ENCODE measurements at regions not wholly inside any gene's neighbourhood (a gene's known extent, or its start where the extent isn't known, plus 50 kb on each side); places are given as distances from the start of the nearest gene placed in this dataset.

- no TSS peak for BruUV-seq (replicated peaks)
- ChIA-PET RAD21 (ENCODE audit: low non-redundant PET in 1 of 2, low total read pairs in 2 of 2, uncharacterized antibody in 2 of 2, unreplicated experiment in 2 of 2) (no interaction called here), POLR2A (no interaction called here), CTCF (no interaction called here)
- TF ChIP-seq EZH2phosphoT487 (IDR thresholded peaks at IDR 0.05; ENCODE audit: borderline replicate concordance), result no peak
- no peak for TF ChIP-seq YY1 (IDR thresholded peaks at IDR 0.05; ENCODE audit: extremely low read depth, insufficient replicate concordance, low read depth, low read length)
- no peak for TF ChIP-seq EZH2 (IDR thresholded peaks at IDR 0.05)
- H3K4me1 ChIP-seq (ENCODE audit: control insufficient read depth in 1 of 2, insufficient read depth in 2 of 2, low read length in 2 of 2), result no peaks in the 10 kb centered on the region
- no peaks in the 10 kb centered on the region for H4K20me1 ChIP-seq (ENCODE audit: insufficient read depth)
- H3K27me3 ChIP-seq (ENCODE audit: insufficient read depth, low read length), result peaks cover 16% of the 10 kb centered on the region; the same call in 1 of the 2 replicates
- intact Hi-C loops (cut with micrococcal nuclease), result no loop called here
- peaks cover 0 to 7% of the 10 kb centered on the region in 2 experiments; a peak in 1 of 4 replicates for H3K9me3 ChIP-seq (ENCODE audit: control insufficient read depth in 1 of 2, insufficient read depth in 1 of 2, low read depth in 1 of 2, low read length in 2 of 2)
- DNase-seq (ENCODE audit: low read depth, low spot score), result no peak
- no peak overlapping the region for H3K4me2 ChIP-seq (ENCODE audit: low read length)
- H3K4me3 ChIP-seq (replicated peaks in 1 of 2; ENCODE audit: low read depth in 1 of 2, low read length in 2 of 2), result no peak overlapping the region
- no peaks in the 10 kb centered on the region for H3K9me2 ChIP-seq (ENCODE audit: insufficient read depth)
- H3K79me2 ChIP-seq (ENCODE audit: insufficient read depth, low read length), result no peaks in the 10 kb centered on the region
- ATAC-seq, result no peak
- H2AFZ ChIP-seq (ENCODE audit: low read depth, low read length, poor library complexity, severe bottlenecking), result no peak overlapping the region
- H3K27ac ChIP-seq (ENCODE audit: low read depth, low read length), result no peak overlapping the region
- H3K36me3 ChIP-seq (ENCODE audit: control insufficient read depth in 1 of 2, insufficient read depth in 2 of 2, low read length in 2 of 2), result no peaks in the 10 kb centered on the region
- H3K9ac ChIP-seq (ENCODE audit: low read length), result no peak overlapping the region
These were observed 123.1 kb upstream of the VRK1 start for GRCh38 chr14:96674121-96674520.

GRCh38 chr14:96676166-96676565 lies 121.0 kb upstream of the VRK1 start:
- Histone ChIP-seq H3K27ac (ENCODE audit: low read depth, low read length) (no peak overlapping the region), H3K4me2 (ENCODE audit: low read length) (no peak overlapping the region), H3K9me2 (ENCODE audit: insufficient read depth) (no peaks in the 10 kb centered on the region), H3K4me1 (ENCODE audit: control insufficient read depth in 1 of 2, insufficient read depth in 2 of 2, low read length in 2 of 2) (no peaks in the 10 kb centered on the region), H3K36me3 (ENCODE audit: control insufficient read depth in 1 of 2, insufficient read depth in 2 of 2, low read length in 2 of 2) (no peaks in the 10 kb centered on the region), H3K4me3 (replicated peaks in 1 of 2; ENCODE audit: low read depth in 1 of 2, low read length in 2 of 2) (no peak overlapping the region), H3K27me3 (ENCODE audit: insufficient read depth, low read length) (peaks cover 8% of the 10 kb centered on the region; the same call in 1 of the 2 replicates), H3K9ac (ENCODE audit: low read length) (no peak overlapping the region), H3K9me3 (ENCODE audit: control insufficient read depth in 1 of 2, insufficient read depth in 1 of 2, low read depth in 1 of 2, low read length in 2 of 2) (peaks cover 0 to 7% of the 10 kb centered on the region in 2 experiments; a peak in 1 of 4 replicates), H2AFZ (ENCODE audit: low read depth, low read length, poor library complexity, severe bottlenecking) (no peak overlapping the region), H4K20me1 (ENCODE audit: insufficient read depth) (no peaks in the 10 kb centered on the region), H3K79me2 (ENCODE audit: insufficient read depth, low read length) (no peaks in the 10 kb centered on the region)
- ChIA-PET POLR2A (no interaction called here), RAD21 (ENCODE audit: low non-redundant PET in 1 of 2, low total read pairs in 2 of 2, uncharacterized antibody in 2 of 2, unreplicated experiment in 2 of 2) (no interaction called here), CTCF (no interaction called here)
- DNase-seq (ENCODE audit: low read depth, low spot score) (no peak), ATAC-seq (no peak)
- intact Hi-C loops (cut with micrococcal nuclease), result no loop called here
- BruUV-seq (replicated peaks), result no TSS peak
- TF ChIP-seq ZBTB33 (IDR thresholded peaks at IDR 0.05; ENCODE audit: extremely low read depth, insufficient replicate concordance, low read length) (no peak), SRF (IDR thresholded peaks at IDR 0.05; ENCODE audit: low read depth) (no peak), FOSL1 (IDR thresholded peaks at IDR 0.05; ENCODE audit: low read depth) (no peak), CEBPB (IDR thresholded peaks at IDR 0.05; ENCODE audit: low read depth) (no peak), POLR2A (IDR thresholded peaks at IDR 0.05; ENCODE audit: borderline replicate concordance, extremely low read depth, insufficient read depth, insufficient read length) (no peak), POLR2AphosphoS5 (IDR thresholded peaks at IDR 0.05; ENCODE audit: low read depth, low read length) (no peak), ZFX (IDR thresholded peaks at IDR 0.05) (no peak), JUND (IDR thresholded peaks at IDR 0.05) (no peak), EGR1 (IDR thresholded peaks at IDR 0.05; ENCODE audit: low read depth) (no peak), SIN3A (IDR thresholded peaks at IDR 0.05; ENCODE audit: low read depth) (no peak), TCF7L2 (IDR thresholded peaks at IDR 0.05; ENCODE audit: borderline replicate concordance, extremely low read depth, insufficient read depth, insufficient read length) (no peak), EZH2phosphoT487 (IDR thresholded peaks at IDR 0.05; ENCODE audit: borderline replicate concordance) (no peak), RAD21 (IDR thresholded peaks at IDR 0.05; ENCODE audit: low read depth) (no peak), SP1 (IDR thresholded peaks at IDR 0.05; ENCODE audit: low read depth) (no peak), CBX3 (IDR thresholded peaks at IDR 0.05; ENCODE audit: low read depth) (no peak)
- TF ChIP-seq, protein P1, sequence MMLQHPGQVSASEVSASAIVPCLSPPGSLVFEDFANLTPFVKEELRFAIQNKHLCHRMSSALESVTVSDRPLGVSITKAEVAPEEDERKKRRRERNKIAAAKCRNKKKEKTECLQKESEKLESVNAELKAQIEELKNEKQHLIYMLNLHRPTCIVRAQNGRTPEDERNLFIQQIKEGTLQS (IDR thresholded peaks at IDR 0.05), result no peak
- TF ChIP-seq, protein P2, sequence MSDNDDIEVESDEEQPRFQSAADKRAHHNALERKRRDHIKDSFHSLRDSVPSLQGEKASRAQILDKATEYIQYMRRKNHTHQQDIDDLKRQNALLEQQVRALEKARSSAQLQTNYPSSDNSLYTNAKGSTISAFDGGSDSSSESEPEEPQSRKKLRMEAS (IDR thresholded peaks at IDR 0.05), result no peak
